ENCODE measurements at regions not wholly inside any gene's neighbourhood (a gene's known extent, or its start where the extent isn't known, plus 50 kb on each side); places are given as distances from the start of the nearest gene placed in this dataset.
A peak's percentile ranks its signal among the peaks of the same experiment; 100 is the strongest.
"Not testable (repeated sequence)": the region's sequence is repeated elsewhere in the genome, so short reads cannot be mapped to it uniquely, and the experiment has no call there.

DNA sequence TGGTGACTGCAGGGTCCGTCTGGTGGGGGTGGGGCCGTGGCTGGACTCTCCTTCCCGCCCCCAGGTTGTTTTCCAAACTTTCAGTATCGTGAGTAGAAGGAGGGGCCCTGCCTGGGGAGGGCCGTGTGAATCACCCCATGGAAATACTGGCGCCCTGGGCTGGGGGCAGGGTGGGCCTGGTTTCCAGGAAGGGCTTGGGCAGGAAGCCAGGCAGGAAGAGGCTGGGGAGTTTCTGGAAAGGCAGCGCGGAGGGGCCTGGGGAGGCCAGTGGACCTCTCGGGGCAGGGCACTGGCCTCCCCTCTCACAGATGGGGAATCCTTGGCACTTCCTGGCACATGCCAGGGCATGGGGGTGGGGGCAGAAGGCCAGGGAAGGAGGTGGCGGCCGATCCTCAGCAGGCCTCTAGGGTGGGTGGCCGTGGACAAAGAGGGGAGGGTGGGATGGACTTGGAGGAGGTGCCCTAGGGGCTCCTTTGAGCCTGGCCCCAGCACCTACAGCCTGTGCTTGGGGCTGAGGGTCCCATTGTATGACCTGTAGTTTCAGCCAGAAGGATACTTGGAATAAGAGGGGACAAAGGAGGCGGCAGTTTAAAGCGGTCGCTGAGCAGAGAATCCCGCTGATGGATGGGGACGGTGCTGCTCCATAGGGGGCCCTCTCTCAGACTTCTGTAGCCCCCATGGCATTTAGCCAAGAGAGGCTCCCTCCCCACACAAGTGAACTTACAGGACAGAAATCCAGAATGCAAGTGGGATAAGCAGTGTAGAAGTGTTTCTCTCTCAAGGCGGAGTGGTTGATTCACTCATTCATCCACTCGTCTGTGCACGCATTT lies 56.5 kb upstream of the GATA2 start:
- peak; percentile 63 to 65 for DNase-seq

DNA sequence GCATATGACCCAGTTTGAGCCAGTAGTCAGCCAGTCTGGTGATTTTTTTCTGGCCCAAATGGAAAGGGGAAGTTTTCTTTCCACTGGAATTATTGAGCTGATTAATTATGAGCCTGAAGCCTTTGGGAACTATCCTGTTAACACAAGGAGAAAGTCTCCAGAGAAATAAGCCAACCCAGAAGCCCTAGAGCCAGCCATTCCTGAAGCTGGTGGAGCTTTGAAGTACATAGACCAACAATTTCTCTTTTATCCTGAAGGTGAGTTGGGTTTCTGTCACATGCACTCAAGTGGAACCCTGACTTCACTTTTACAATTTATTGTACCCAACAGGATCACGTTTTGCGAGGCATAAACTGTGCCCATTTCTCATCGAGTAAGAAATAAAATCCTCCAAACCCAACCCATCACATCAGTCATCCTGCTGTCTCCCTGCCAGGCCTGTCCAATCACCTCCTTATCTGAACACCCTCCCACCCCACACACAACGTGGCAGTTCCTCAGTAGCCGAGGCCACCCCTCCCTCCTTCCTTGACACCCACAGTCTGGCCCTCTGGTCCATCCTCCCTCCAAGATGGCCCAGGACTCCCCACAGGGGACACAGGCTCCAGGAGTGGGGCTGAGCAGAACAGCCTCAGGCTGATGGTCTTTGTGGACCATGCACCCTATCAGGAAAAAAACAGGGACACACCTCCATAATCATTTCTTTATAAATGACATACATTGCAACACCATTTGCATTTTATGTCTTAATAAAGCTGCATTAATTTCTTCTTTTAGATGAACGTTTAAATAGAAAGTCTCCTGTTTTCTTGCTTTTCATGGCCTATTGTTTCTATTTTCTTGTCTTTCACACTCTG lies 55.7 kb upstream of the GATA2 start:
- no peak for DNase-seq

DNA sequence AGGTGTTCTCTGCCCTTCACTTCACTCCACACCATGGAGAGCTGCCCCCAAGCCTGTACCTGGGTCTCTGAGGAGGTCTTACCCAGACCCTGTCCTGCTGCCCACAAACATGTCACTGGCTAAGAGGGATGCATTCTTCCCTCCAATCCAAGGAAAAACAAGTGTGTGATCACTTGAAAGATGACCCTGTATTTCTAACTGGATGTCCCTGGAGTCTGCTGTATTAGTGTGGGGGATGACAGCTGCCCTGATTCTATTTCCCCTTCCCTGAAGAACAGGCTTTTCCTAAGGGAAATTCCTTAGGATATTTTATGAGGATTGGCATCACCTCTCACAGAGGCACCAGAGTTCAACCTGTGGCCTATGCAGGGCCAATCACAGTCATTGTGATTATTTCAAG lies 55.0 kb upstream of the GATA2 start:
- DNase-seq, result no peak

DNA sequence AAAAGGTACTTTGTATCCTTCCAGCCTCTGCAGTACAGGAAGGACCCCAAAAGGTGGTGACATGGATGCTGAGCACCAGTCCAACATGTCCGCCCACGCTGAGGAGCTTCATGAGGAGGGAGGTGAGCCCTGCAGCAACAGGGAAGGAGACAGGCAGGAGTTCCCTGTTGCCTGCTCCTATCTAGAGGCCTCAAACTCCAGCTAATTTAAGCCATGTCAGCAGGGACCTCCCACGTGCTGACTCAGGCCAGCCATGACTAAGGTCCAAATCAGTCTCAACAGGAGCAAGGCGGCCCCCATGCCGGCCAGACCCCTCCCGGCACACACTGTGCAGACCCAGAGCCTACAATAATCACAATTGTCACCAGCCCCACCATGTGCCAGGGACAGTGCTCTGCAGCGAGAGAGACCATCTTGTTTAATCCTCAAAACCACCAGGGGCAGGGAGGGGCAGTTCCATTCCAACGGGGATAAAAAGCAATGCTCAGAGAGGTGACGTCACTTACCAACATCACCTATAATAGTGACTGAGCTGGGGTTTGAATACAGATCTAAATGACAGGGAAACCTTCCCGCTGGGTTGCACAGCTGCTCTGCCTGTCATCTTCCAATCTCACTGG lies 54.5 kb upstream of the GATA2 start:
- no peak for DNase-seq

DNA sequence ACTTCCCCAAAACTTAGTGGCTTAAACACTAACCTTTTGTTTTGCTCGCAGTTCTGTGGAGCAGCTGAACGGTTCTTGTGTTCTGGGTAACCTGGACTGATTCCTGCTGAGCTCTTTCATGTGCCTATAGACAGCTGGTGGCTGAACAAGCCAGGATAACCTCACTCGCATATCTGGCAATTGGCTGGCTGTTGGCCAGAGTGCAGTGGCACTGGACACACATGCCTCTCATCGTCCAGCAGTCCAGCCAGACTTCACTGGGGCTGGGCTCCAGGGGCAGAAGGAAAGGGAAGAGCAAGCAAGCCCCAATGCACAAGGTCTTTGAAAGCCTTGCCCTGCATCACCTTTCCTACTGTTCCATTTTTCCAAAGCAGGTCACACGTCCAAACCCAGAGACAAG lies 53.6 kb upstream of the GATA2 start:
- DNase-seq, result no peak

DNA sequence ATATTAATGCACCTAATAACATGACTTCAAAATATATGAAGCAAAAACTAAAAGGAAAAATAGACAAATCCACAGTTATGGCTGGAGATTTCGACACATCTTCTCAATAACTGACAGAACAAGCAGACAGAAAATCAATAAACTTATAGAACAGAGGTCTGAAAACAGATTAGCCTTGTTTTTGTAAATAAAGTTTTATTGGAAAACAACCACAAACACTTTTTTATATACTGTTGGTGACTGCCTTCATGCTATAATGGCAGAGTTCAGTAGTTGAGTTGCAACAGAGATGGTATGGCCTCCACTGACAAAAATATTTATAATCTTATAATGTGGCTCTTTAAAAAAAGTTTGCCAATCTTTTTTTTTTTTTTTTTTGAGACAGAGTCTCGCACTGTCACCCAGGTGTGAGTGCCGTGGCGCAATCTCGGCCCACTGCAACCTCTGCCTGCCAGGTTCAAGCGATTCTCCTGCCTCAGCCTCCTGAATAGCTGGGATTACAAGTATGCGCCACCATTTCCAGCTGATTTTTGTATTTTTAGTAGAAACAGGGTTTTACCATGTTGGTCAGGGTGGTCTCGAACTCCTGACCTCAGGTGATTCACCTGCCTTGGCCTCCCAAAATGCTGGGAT lies 52.2 kb upstream of the GATA2 start:
- no peak for DNase-seq

DNA sequence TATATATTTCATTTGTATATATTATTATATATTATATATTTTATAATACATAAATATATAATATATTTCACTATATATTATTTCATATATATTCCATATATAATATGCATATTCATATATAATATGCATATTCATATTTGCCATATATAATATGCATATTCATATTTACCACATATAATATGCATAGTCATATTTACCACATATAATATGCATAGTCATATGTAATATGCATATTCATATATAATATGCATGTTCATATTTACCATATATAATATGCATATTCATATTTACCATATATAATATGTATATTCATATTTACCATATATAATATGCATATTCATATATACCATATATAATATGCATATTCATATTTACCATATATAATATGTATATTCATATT lies 51.2 kb upstream of the GATA2 start:
- no peak for DNase-seq

DNA sequence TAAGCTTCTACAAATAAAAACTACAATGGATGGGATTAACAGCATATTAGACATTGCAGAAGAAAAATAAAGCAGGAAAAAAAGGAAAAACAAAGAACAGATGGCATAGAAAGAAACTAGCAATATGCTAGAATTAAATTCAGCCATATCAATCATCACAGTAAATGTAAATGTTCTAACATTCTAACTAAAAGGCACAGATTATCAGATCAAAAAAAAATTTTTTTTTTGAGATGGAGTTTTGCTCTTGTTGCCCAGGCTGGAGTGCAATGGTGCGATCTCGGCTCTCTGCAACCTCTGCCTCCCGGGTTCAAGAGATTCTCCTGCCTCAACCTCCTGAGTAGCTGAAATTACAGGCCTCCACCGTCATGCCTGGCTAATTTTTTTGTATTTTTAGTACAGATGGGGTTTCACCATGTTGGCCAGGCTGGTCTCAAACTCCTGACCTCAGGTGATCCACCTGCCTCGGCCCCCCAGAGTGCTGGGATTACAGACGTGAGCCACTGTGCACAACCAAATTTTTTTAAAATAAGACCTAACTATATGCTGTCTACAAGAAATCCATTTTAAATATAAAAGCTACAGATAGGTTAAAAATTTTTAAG lies 50.7 kb upstream of the GATA2 start:
- DNase-seq, result not testable (repeated sequence)

Measured in right lung (tissue), 2 donors.